H1 (cell line): ENCODE measurements at regions not wholly inside any gene's neighbourhood (a gene's known extent, or its start where the extent isn't known, plus 50 kb on each side); places are given as distances from the start of the nearest gene placed in this dataset.

Experiments
- CTCF ChIA-PET: fragments of 300-600 bp; sonication (Branson Sonifier 250); formaldehyde crosslinking; loops from one replicate; lab custom pipeline; 2021; ENCODE audit not compliant: partially characterized antibody; lab: Charles Lee
- POLR2A ChIA-PET: fragments of 300-600 bp; sonication (Branson Sonifier 250); formaldehyde crosslinking; loops from one replicate; lab custom pipeline; 2021; ENCODE audit warnings: inconsistent platforms; ENCODE audit not compliant: partially characterized antibody; lab: Charles Lee
- DNase-seq, 2 experiments: peaks; one replicate each; pipeline versions ENCODE4 v3.0.0 to v3.0.0-alpha.2; 2010 to 2022; ENCODE audit warnings: low spot score in 2 of 2, low read depth in 1 of 2, mixed read lengths in 1 of 2
- FAIRE-seq: peaks from 2 replicates; lab custom pipeline; 2011; peaks lifted over from hg19 to GRCh38; lab: Jason Lieb, UNC
- H2AFZ ChIP-seq: 2 replicates; pipeline ENCODE4 v1.8.1; 2012; ENCODE audit warnings: low read length, inconsistent platforms
- H2AK5ac ChIP-seq: 2 replicates; pipeline ENCODE4 v1.6.1; 2013; ENCODE audit warnings: low read depth, low read length
- H2BK120ac ChIP-seq: replicated peaks from 2 replicates; pipeline ENCODE3; 2013; ENCODE audit warnings: low read depth, low read length, inconsistent platforms
- H2BK12ac ChIP-seq: 2 replicates; pipeline ENCODE4 v1.6.1; 2013; ENCODE audit warnings: low read depth, low read length
- H2BK15ac ChIP-seq: 2 replicates; pipeline ENCODE4 v1.6.1; 2013; ENCODE audit warnings: low read length
- H2BK20ac ChIP-seq: 2 replicates; pipeline ENCODE4 v1.6.1; 2013; ENCODE audit warnings: low read length
- H2BK5ac ChIP-seq: 2 replicates; pipeline ENCODE4 v1.6.1; 2013; ENCODE audit warnings: low read depth, low read length
- H3K14ac ChIP-seq: 2 replicates; pipeline ENCODE4 v1.6.1; 2013; ENCODE audit warnings: inconsistent platforms; ENCODE audit not compliant: insufficient read length
- H3K18ac ChIP-seq: 2 replicates; pipeline ENCODE4 v1.6.1; 2013; ENCODE audit warnings: low read length; ENCODE audit errors: extremely low read depth
- H3K23ac ChIP-seq: 2 replicates; pipeline ENCODE4 v1.6.1; 2013; ENCODE audit warnings: inconsistent platforms; ENCODE audit not compliant: insufficient read length
- H3K23me2 ChIP-seq: 2 replicates; pipeline ENCODE4 v1.6.1; 2013; ENCODE audit warnings: low read depth, low read length
- H3K27ac ChIP-seq: 2 replicates; pipeline ENCODE4 v1.6.1; 2011; ENCODE audit warnings: low read depth, low read length, inconsistent platforms
- H3K27me3 ChIP-seq, 4 experiments: replicated peaks in 1 of 4; 1 replicate in 1 of 4; 2 replicates in 3 of 4; pipeline versions ENCODE4 v1.6.1 to v1.8.1; 2011 to 2013; ENCODE audit warnings: low read length in 3 of 4, mild to moderate bottlenecking in 3 of 4, inconsistent platforms in 2 of 4, mixed read lengths in 2 of 4, moderate library complexity in 1 of 4; ENCODE audit not compliant: control insufficient read depth in 3 of 4, insufficient read depth in 3 of 4; ENCODE audit errors: extremely low read depth in 1 of 4
- H3K36me3 ChIP-seq, 4 experiments: 2 replicates each; pipeline versions ENCODE4 v1.6.1 to v1.8.1; 2011 to 2013; ENCODE audit warnings: mild to moderate bottlenecking in 4 of 4, low read length in 3 of 4, moderate library complexity in 2 of 4, control low read depth in 1 of 4, inconsistent platforms in 1 of 4; ENCODE audit not compliant: insufficient read depth in 4 of 4, control insufficient read depth in 2 of 4
- H3K4ac ChIP-seq: replicated peaks from 2 replicates; pipeline ENCODE3; 2013; ENCODE audit warnings: low read length, low read depth, mixed read lengths, inconsistent platforms; ENCODE audit not compliant: insufficient read length
- H3K4me1 ChIP-seq, 4 experiments: replicated peaks in 1 of 4; 1 replicate in 1 of 4; 2 replicates in 3 of 4; pipeline versions ENCODE4 v1.6.1 to v1.8.1; 2011 to 2013; ENCODE audit warnings: low read length in 3 of 4, inconsistent platforms in 2 of 4, mixed read lengths in 1 of 4; ENCODE audit not compliant: insufficient read depth in 4 of 4, control insufficient read depth in 3 of 4
- H3K4me2 ChIP-seq, 2 experiments: 2 replicates each; pipeline versions ENCODE4 v1.6.1 to v1.8.1; 2011 to 2013; ENCODE audit warnings: low read depth in 2 of 2, low read length in 2 of 2, control low read depth in 1 of 2, inconsistent platforms in 1 of 2, mild to moderate bottlenecking in 1 of 2; ENCODE audit not compliant: insufficient read depth in 1 of 2
- H3K4me3 ChIP-seq, 4 experiments: fragments of 200-600, 300-600 bp in 1 of 4; sonication (generic), shearing (Covaris generic), sonication (Bioruptor Twin) in 1 of 4; 2 replicates each; pipeline versions ENCODE4 v1.5.1 to v1.8.1; 2011 to 2016; ENCODE audit warnings: low read length in 4 of 4, low read depth in 3 of 4, control low read depth in 2 of 4, inconsistent platforms in 2 of 4, mild to moderate bottlenecking in 2 of 4, mixed read lengths in 1 of 4, moderate library complexity in 1 of 4; ENCODE audit not compliant: insufficient read depth in 2 of 4; ENCODE audit errors: extremely low read depth in 1 of 4
- H3K56ac ChIP-seq: replicated peaks from 2 replicates; pipeline ENCODE3; 2013; ENCODE audit warnings: low read depth, mild to moderate bottlenecking, mixed read lengths, low read length, inconsistent platforms; ENCODE audit not compliant: insufficient read length
- H3K79me1 ChIP-seq: 2 replicates; pipeline ENCODE4 v1.6.1; 2013; ENCODE audit warnings: low read depth, low read length, control low read depth
- H3K79me2 ChIP-seq, 2 experiments: 2 replicates each; pipeline versions ENCODE4 v1.6.1 to v1.8.1; 2012 to 2013; ENCODE audit warnings: low read length in 2 of 2, mild to moderate bottlenecking in 2 of 2, inconsistent platforms in 1 of 2; ENCODE audit not compliant: insufficient read depth in 2 of 2, control insufficient read depth in 1 of 2
- H3K9ac ChIP-seq, 4 experiments: replicated peaks in 1 of 4; 1 replicate in 1 of 4; 2 replicates in 3 of 4; pipeline versions ENCODE4 v1.6.1 to v1.8.1; 2011 to 2013; ENCODE audit warnings: low read depth in 3 of 4, low read length in 3 of 4, control low read depth in 2 of 4, mild to moderate bottlenecking in 2 of 4, moderate library complexity in 2 of 4, inconsistent platforms in 1 of 4; ENCODE audit errors: extremely low read depth in 1 of 4
- H3K9me3 ChIP-seq, 2 experiments: 2 replicates each; pipeline versions ENCODE4 v1.6.1 to v1.8.1; 2012 to 2013; ENCODE audit warnings: mild to moderate bottlenecking in 2 of 2, moderate library complexity in 2 of 2, control low read depth in 1 of 2, inconsistent platforms in 1 of 2, low read depth in 1 of 2, low read length in 1 of 2, mixed read lengths in 1 of 2; ENCODE audit not compliant: insufficient read depth in 2 of 2
- H4K20me1 ChIP-seq, 2 experiments: replicated peaks in 1 of 2; 2 replicates each; pipeline versions ENCODE3 to v1.8.1; 2011 to 2013; ENCODE audit warnings: inconsistent platforms in 2 of 2, low read length in 2 of 2, mild to moderate bottlenecking in 1 of 2; ENCODE audit not compliant: insufficient read depth in 2 of 2, control insufficient read depth in 1 of 2
- H4K5ac ChIP-seq: 2 replicates; pipeline ENCODE4 v1.6.1; 2013; ENCODE audit warnings: low read length, low read depth, mixed read lengths, inconsistent platforms; ENCODE audit not compliant: insufficient read length
- H4K8ac ChIP-seq: 2 replicates; pipeline ENCODE4 v1.8.0; 2013; ENCODE audit warnings: mild to moderate bottlenecking, moderate library complexity, low read length, inconsistent platforms; ENCODE audit not compliant: insufficient read depth; ENCODE audit errors: extremely low read depth
- H4K91ac ChIP-seq: replicated peaks from 2 replicates; pipeline ENCODE3; 2013; ENCODE audit warnings: low read length, mixed read lengths, inconsistent platforms; ENCODE audit not compliant: insufficient read length
- ASH2L ChIP-seq: fragments of 200-600, 300-600 bp; sonication (generic); IDR thresholded peaks from one replicate; pipeline ENCODE4 v1.7.1; 2017; ENCODE audit warnings: low read length
- BRCA1 ChIP-seq: IDR thresholded peaks from 2 replicates; pipeline ENCODE4 v1.6.1; 2012; ENCODE audit warnings: low read depth, low read length, improper control_type of control experiment
- EGR1 ChIP-seq: IDR thresholded peaks from 2 replicates; pipeline ENCODE4 v1.6.1; 2011; ENCODE audit warnings: low read depth, low read length, borderline replicate concordance
- JUN ChIP-seq: IDR thresholded peaks from 2 replicates; pipeline ENCODE4 v1.6.1; 2011; ENCODE audit warnings: low read depth, mild to moderate bottlenecking, improper control_type of control experiment, low read length
- KDM5A ChIP-seq: fragments of 200-600 bp; IDR thresholded peaks from 2 replicates; pipeline ENCODE4 v1.7.1; 2012; ENCODE audit warnings: mild to moderate bottlenecking, low read length, inconsistent platforms, mixed read lengths
- TAF1 ChIP-seq: IDR thresholded peaks from 2 replicates; pipeline ENCODE4 v1.6.1; 2011; ENCODE audit warnings: mild to moderate bottlenecking, low read depth, low read length
- ZNF274 ChIP-seq: IDR thresholded peaks from 2 replicates; pipeline ENCODE4 v1.7.0; 2012; ENCODE audit warnings: low read length, borderline replicate concordance; ENCODE audit errors: extremely low read depth
- WGBS, 2 experiments: shearing (Covaris generic) in 1 of 2; methylation state at CpG; one replicate each; pipeline versions ENCODE4 v1.1.6 to v1.1.7; 2013 to 2015; ENCODE audit warnings: low lambda C conversion rate in 2 of 2, mixed read lengths in 2 of 2, inconsistent platforms in 1 of 2, low coverage in 1 of 2, missing lambda C conversion rate in 1 of 2; ENCODE audit not compliant: insufficient replicate concordance in 2 of 2, insufficient coverage in 1 of 2, insufficient read length in 1 of 2; ENCODE audit errors: extremely low coverage in 1 of 2, missing lambda C conversion rate in 1 of 2; 5-methylcytosine and 5-hydroxymethylcytosine counted together

- 94% methylated on average over 1 of the region's 1 CpG; no CpG with 5 or more reads in 1 of the 2 experiments for WGBS, 2 experiments
- no peak for DNase-seq
- no peak overlapping the region for H3K4me2 ChIP-seq
- H3K79me1 ChIP-seq, result no peaks in the 10 kb centered on the region
- no peak overlapping the region for H2BK20ac ChIP-seq
- no peak overlapping the region for H3K9ac ChIP-seq
- H2AFZ ChIP-seq, result no peak overlapping the region
- no peak overlapping the region for H3K4ac ChIP-seq
- POLR2A ChIA-PET, result no interaction called here
- H2BK120ac ChIP-seq, result no peak overlapping the region
- no peak overlapping the region for H3K23ac ChIP-seq
- no peak overlapping the region for H3K4me3 ChIP-seq
- no peaks in the 10 kb centered on the region for H4K20me1 ChIP-seq
- H3K23me2 ChIP-seq, result no peaks in the 10 kb centered on the region
- H3K27ac ChIP-seq, result no peak overlapping the region
- no peak overlapping the region for H4K91ac ChIP-seq
- H3K56ac ChIP-seq, result no peak overlapping the region
- no peak overlapping the region for H3K18ac ChIP-seq
- H3K36me3 ChIP-seq, result no peaks in the 10 kb centered on the region
- no peak overlapping the region for H3K14ac ChIP-seq
- no peak overlapping the region for H2AK5ac ChIP-seq
- FAIRE-seq, result no peak
- no peaks in the 10 kb centered on the region for H3K9me3 ChIP-seq
- H3K4me1 ChIP-seq, result no peaks in the 10 kb centered on the region
- H2BK5ac ChIP-seq, result no peak overlapping the region
- H2BK12ac ChIP-seq, result no peak overlapping the region
- no peak overlapping the region for H2BK15ac ChIP-seq
- CTCF ChIA-PET, result no interaction called here
- H4K8ac ChIP-seq, result no peak overlapping the region
- no peaks in the 10 kb centered on the region for H3K27me3 ChIP-seq
- no peak overlapping the region for H4K5ac ChIP-seq
- no peaks in the 10 kb centered on the region for H3K79me2 ChIP-seq
- TF ChIP-seq KDM5A, result no peak
- TF ChIP-seq EGR1, result no peak
- TF ChIP-seq ASH2L, result no peak
- TF ChIP-seq TAF1, result no peak
- TF ChIP-seq BRCA1, result no peak
- TF ChIP-seq JUN, result no peak
- no peak for TF ChIP-seq ZNF274
- TF ChIP-seq, all 59 proteins: peak for 0
Observed at GRCh38 chr10:4590807-4591206, 235.2 kb upstream of the AKR1E2 start.
